ENCODE measurements at regions not wholly inside any gene's neighbourhood (a gene's known extent, or its start where the extent isn't known, plus 50 kb on each side); places are given as distances from the start of the nearest gene placed in this dataset.

- TF ChIP-seq CTCF (IDR thresholded peaks at IDR 0.05; ENCODE audit: extremely low read depth, missing control alignments): no peak
- no peak for DNase-seq (ENCODE audit: low spot score)
Measured at GRCh38 chr6:1055015-1055921, 256.6 kb upstream of the FOXQ1 start.

- no peak for TF ChIP-seq CTCF (IDR thresholded peaks at IDR 0.05; ENCODE audit: extremely low read depth, missing control alignments)
- no peak for DNase-seq (ENCODE audit: low spot score)
Measured at GRCh38 chr6:1054653-1055014, 257.3 kb upstream of the FOXQ1 start.

GRCh38 chr6:1053586-1053985 lies 258.3 kb upstream of the FOXQ1 start:
- TF ChIP-seq CTCF (IDR thresholded peaks at IDR 0.05; ENCODE audit: extremely low read depth, missing control alignments): no peak
- no peak for DNase-seq (ENCODE audit: low spot score)

GRCh38 chr6:1052262-1052661 lies 259.6 kb upstream of the FOXQ1 start:
- no peak for DNase-seq (ENCODE audit: low spot score)
- no peak for TF ChIP-seq CTCF (IDR thresholded peaks at IDR 0.05; ENCODE audit: extremely low read depth, missing control alignments)

GRCh38 chr6:1049900-1050299 lies 262.0 kb upstream of the FOXQ1 start:
- no peak for DNase-seq (ENCODE audit: low spot score)
- no peak for TF ChIP-seq CTCF (IDR thresholded peaks at IDR 0.05; ENCODE audit: extremely low read depth, missing control alignments)

GRCh38 chr6:1049170-1049569 lies 262.7 kb upstream of the FOXQ1 start:
- DNase-seq (ENCODE audit: low spot score): no peak
- no peak for TF ChIP-seq CTCF (IDR thresholded peaks at IDR 0.05; ENCODE audit: extremely low read depth, missing control alignments)

- TF ChIP-seq CTCF (IDR thresholded peaks at IDR 0.05; ENCODE audit: extremely low read depth, missing control alignments): no peak
- no peak for DNase-seq (ENCODE audit: low spot score)
Measured at GRCh38 chr6:1047981-1048541, 263.8 kb upstream of the FOXQ1 start.

Measured in GM20000 (cell line).